OCI-LY7 (cell line): ENCODE measurements at regions not wholly inside any gene's neighbourhood (a gene's known extent, or its start where the extent isn't known, plus 50 kb on each side); places are given as distances from the start of the nearest gene placed in this dataset.

ENCODE experiments used
- BruUV-seq: library from RNA; stranded (reverse); fragments of 400-500 nt; replicated peaks from 2 replicates; lab custom pipeline; 2021; lab: Mats Ljungman, UMichigan
- CTCF ChIA-PET: fragments of 300-600 bp; sonication (Branson Sonifier 250); formaldehyde crosslinking; loops from one replicate; lab custom pipeline; 2022; ENCODE audit warnings: antibody characterized with exemption; ENCODE audit not compliant: unreplicated experiment; lab: Charles Lee
- POLR2A ChIA-PET: fragments of 300-600 bp; sonication (Branson Sonifier 250); formaldehyde crosslinking; loops from one replicate; lab custom pipeline; 2022; ENCODE audit warnings: antibody characterized with exemption; lab: Charles Lee
- DNase-seq: peaks from one replicate; pipeline ENCODE4 v3.0.0-alpha.2; 2015; ENCODE audit warnings: low spot score
- H2AFZ ChIP-seq: fragments of 200-600 bp; sonication (generic), shearing (Covaris generic); 2 replicates; pipeline ENCODE4 v1.6.1; 2014; ENCODE audit warnings: mild to moderate bottlenecking, antibody characterized with exemption, low read length, moderate library complexity
- H3K27ac ChIP-seq: fragments of 200-600 bp; sonication (generic); 2 replicates; pipeline ENCODE4 v1.5.1; 2014; ENCODE audit warnings: mixed run types, low read depth, mild to moderate bottlenecking, moderate library complexity, low read length, inconsistent platforms; ENCODE audit not compliant: poor library complexity, severe bottlenecking
- H3K36me3 ChIP-seq: fragments of 200-600 bp; sonication (generic); 2 replicates; pipeline ENCODE4 v1.6.1; 2014; ENCODE audit warnings: mild to moderate bottlenecking, antibody characterized with exemption, low read length, moderate library complexity, mixed read lengths; ENCODE audit not compliant: insufficient read depth
- H3K4me1 ChIP-seq: fragments of 200-600 bp; sonication (generic); 2 replicates; pipeline ENCODE4 v1.5.1; 2014; ENCODE audit warnings: mild to moderate bottlenecking, low read length; ENCODE audit not compliant: insufficient read depth, poor library complexity, severe bottlenecking
- H3K4me2 ChIP-seq: fragments of 200-600 bp; sonication (generic); 2 replicates; pipeline ENCODE4 v1.6.1; 2014; ENCODE audit warnings: mild to moderate bottlenecking, low read length
- H3K4me3 ChIP-seq: fragments of 200-600 bp; sonication (generic); 2 replicates; pipeline ENCODE4 v1.5.1; 2014; ENCODE audit warnings: mild to moderate bottlenecking, low read depth, low read length; ENCODE audit not compliant: poor library complexity, severe bottlenecking
- H3K79me2 ChIP-seq: fragments of 200-600 bp; sonication (generic); 2 replicates; pipeline ENCODE4 v1.6.1; 2016; ENCODE audit warnings: low read depth, mild to moderate bottlenecking, low read length, moderate library complexity, mixed read lengths; ENCODE audit not compliant: insufficient read depth
- H3K9me2 ChIP-seq: fragments of 200-600 bp; sonication (generic); 2 replicates; pipeline ENCODE4 v1.6.1; 2016; ENCODE audit warnings: mild to moderate bottlenecking, low read length, mixed read lengths; ENCODE audit not compliant: insufficient read depth
- H3K9me3 ChIP-seq: fragments of 200-600 bp; sonication (generic); 2 replicates; pipeline ENCODE4 v1.6.1; 2014; ENCODE audit warnings: mild to moderate bottlenecking, mixed run types, low read length, mixed read lengths
- H4K20me1 ChIP-seq: fragments of 200-600 bp; sonication (generic); 2 replicates; pipeline ENCODE4 v1.6.1; 2014; ENCODE audit warnings: mild to moderate bottlenecking, antibody characterized with exemption, low read length, moderate library complexity, mixed read lengths; ENCODE audit not compliant: insufficient read depth
- EZH2phosphoT487 ChIP-seq: fragments of 200-600 bp; sonication (generic); IDR thresholded peaks from 2 replicates; pipeline ENCODE4 v1.6.1; 2018; ENCODE audit warnings: low read depth, borderline replicate concordance, mild to moderate bottlenecking, mixed run types, antibody characterized with exemption, low read length, moderate library complexity, mixed read lengths
- intact Hi-C: fragments of 100-400 bp; cut with micrococcal nuclease; formaldehyde crosslinking; loops from one replicate; pipeline ENCODE4 v1.10.0; 2022; ENCODE audit not compliant: unreplicated experiment
- TF ChIP-seq, protein P1 (sequence below): fragments of 200-600 bp; sonication (generic); conservative IDR thresholded peaks from 2 replicates; pipeline ENCODE4 v1.5.1; 2014; ENCODE audit warnings: mild to moderate bottlenecking, antibody characterized with exemption, low read length, moderate library complexity, mixed read lengths

- intact Hi-C loops = no loop called here
- H3K36me3 ChIP-seq = no peaks in the 10 kb centered on the region
- no peak overlapping the region for H3K27ac ChIP-seq
- no peak overlapping the region for H3K4me3 ChIP-seq
- H3K9me3 ChIP-seq = no peaks in the 10 kb centered on the region
- no peaks in the 10 kb centered on the region for H3K79me2 ChIP-seq
- TF ChIP-seq, protein P1, sequence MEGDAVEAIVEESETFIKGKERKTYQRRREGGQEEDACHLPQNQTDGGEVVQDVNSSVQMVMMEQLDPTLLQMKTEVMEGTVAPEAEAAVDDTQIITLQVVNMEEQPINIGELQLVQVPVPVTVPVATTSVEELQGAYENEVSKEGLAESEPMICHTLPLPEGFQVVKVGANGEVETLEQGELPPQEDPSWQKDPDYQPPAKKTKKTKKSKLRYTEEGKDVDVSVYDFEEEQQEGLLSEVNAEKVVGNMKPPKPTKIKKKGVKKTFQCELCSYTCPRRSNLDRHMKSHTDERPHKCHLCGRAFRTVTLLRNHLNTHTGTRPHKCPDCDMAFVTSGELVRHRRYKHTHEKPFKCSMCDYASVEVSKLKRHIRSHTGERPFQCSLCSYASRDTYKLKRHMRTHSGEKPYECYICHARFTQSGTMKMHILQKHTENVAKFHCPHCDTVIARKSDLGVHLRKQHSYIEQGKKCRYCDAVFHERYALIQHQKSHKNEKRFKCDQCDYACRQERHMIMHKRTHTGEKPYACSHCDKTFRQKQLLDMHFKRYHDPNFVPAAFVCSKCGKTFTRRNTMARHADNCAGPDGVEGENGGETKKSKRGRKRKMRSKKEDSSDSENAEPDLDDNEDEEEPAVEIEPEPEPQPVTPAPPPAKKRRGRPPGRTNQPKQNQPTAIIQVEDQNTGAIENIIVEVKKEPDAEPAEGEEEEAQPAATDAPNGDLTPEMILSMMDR = no peak
- no peak for TF ChIP-seq EZH2phosphoT487
- ChIA-PET POLR2A (interaction anchor here (0.5 kb wide), 1 partner anchor 1080 kb away, joined by 3 read pairs; no protein-coding TSS in a partner anchor), CTCF (no interaction called here)
- no peak for DNase-seq
- H3K9me2 ChIP-seq = no peaks in the 10 kb centered on the region
- no peak overlapping the region for H2AFZ ChIP-seq
- no peak overlapping the region for H3K4me2 ChIP-seq
- no peaks in the 10 kb centered on the region for H3K4me1 ChIP-seq
- H4K20me1 ChIP-seq = no peaks in the 10 kb centered on the region
- no TSS peak for BruUV-seq
Observed at GRCh38 chr2:66794551-66794950, 359.6 kb downstream of the MEIS1 start.

GRCh38 chr2:66802877-66803276 is 368.0 kb downstream of the MEIS1 start:
- CTCF ChIA-PET = no interaction called here
- H3K9me2 ChIP-seq = no peaks in the 10 kb centered on the region
- no TSS peak for BruUV-seq

DNA sequence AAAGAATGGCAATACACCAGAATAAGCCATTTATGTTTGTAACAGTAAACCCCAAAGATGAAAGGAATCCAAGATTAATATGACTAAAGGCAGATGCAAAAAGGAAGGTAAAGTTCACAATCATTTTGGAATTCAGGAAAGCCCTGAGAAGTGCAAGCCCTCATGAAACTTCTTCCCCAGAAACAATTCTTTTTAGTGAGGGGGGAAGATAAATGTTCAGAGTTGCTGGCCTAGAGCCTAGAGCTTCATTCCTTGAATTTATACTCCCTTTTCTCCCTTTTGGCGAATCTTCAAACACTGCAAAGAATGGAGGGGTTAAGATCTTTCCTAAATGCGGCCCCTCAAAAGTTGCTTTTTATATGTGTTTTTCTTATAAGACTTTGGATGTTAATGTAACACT is 368.8 kb downstream of the MEIS1 start:
- H3K9me2 ChIP-seq = no peaks in the 10 kb centered on the region
- no peak overlapping the region for H3K4me3 ChIP-seq
- H3K9me3 ChIP-seq = no peaks in the 10 kb centered on the region
- no peaks in the 10 kb centered on the region for H3K79me2 ChIP-seq
- H4K20me1 ChIP-seq = no peaks in the 10 kb centered on the region
- H3K27ac ChIP-seq = no peak overlapping the region
- no peak for DNase-seq
- BruUV-seq = no TSS peak
- intact Hi-C loops = no loop called here
- H3K36me3 ChIP-seq = no peaks in the 10 kb centered on the region
- TF ChIP-seq, protein P1 = no peak
- TF ChIP-seq EZH2phosphoT487 = no peak
- H2AFZ ChIP-seq = no peak overlapping the region
- H3K4me2 ChIP-seq = no peak overlapping the region
- H3K4me1 ChIP-seq = no peaks in the 10 kb centered on the region
- CTCF ChIA-PET = no interaction called here
- POLR2A ChIA-PET = no interaction called here

More at GRCh38 chr2:66802877-66803276, 368.0 kb downstream of the MEIS1 start:
- Histone ChIP-seq H3K4me1 (no peaks in the 10 kb centered on the region), H3K79me2 (no peaks in the 10 kb centered on the region), H3K9me3 (no peaks in the 10 kb centered on the region), H3K4me2 (no peak overlapping the region), H3K4me3 (no peak overlapping the region), H4K20me1 (no peaks in the 10 kb centered on the region), H3K27ac (no peak overlapping the region), H3K36me3 (no peaks in the 10 kb centered on the region), H2AFZ (no peak overlapping the region)
- TF ChIP-seq, protein P1 = no peak
- no peak for TF ChIP-seq EZH2phosphoT487
- POLR2A ChIA-PET = no interaction called here
- intact Hi-C loops = no loop called here
- DNase-seq = no peak
